ENCODE measurements at regions not wholly inside any gene's neighbourhood (a gene's known extent, or its start where the extent isn't known, plus 50 kb on each side); places are given as distances from the start of the nearest gene placed in this dataset.

GRCh38 chr7:38049679-38050078 is 128.4 kb upstream of the STARD3NL start:
- Histone ChIP-seq H3K79me1 (ENCODE audit: insufficient read depth, low read depth, low read length, poor library complexity, severe bottlenecking) (no peaks in the 10 kb centered on the region), H3K27me3 (ENCODE audit: insufficient read depth, low read length) (no peaks in the 10 kb centered on the region), H3K23me2 (ENCODE audit: insufficient read length, low read depth, low read length, poor library complexity, severe bottlenecking) (no peaks in the 10 kb centered on the region), H3K9me3 (ENCODE audit: control insufficient read depth, low read depth, low read length) (no peaks in the 10 kb centered on the region), H3K23ac (ENCODE audit: insufficient read length, low read depth, low read length) (no peak overlapping the region), H2BK20ac (ENCODE audit: low read depth, low read length, poor library complexity, severe bottlenecking) (no peak overlapping the region), H2BK15ac (ENCODE audit: low read depth, low read length) (no peak overlapping the region), H3K4ac (ENCODE audit: low read depth, low read length) (no peak overlapping the region), H3K56ac (ENCODE audit: insufficient read length, low read depth, low read length) (no peak overlapping the region), H3T11ph (ENCODE audit: low read length) (no peak overlapping the region), H3K14ac (ENCODE audit: insufficient read depth, low read length) (no peak overlapping the region), H4K8ac (replicated peaks; ENCODE audit: insufficient read length, low read depth, low read length) (no peak overlapping the region), H2AFZ (ENCODE audit: low read length) (no peak overlapping the region), H4K91ac (ENCODE audit: insufficient read length, low read depth, low read length) (no peak overlapping the region), H3K4me1 (ENCODE audit: insufficient read depth, low read length) (no peaks in the 10 kb centered on the region), H3K18ac (ENCODE audit: insufficient read length, low read depth, low read length) (no peak overlapping the region), H2BK12ac (ENCODE audit: insufficient read length, low read depth, low read length) (no peak overlapping the region), H4K20me1 (ENCODE audit: control insufficient read depth, insufficient read depth, insufficient read length) (no peaks in the 10 kb centered on the region), H3K9ac (ENCODE audit: extremely low read depth, insufficient read length, low read length) (no peak overlapping the region), H3K27ac (ENCODE audit: insufficient read length, low read depth, low read length) (no peak overlapping the region), H2BK120ac (ENCODE audit: low read depth, low read length, poor library complexity, severe bottlenecking) (no peak overlapping the region), H3K79me2 (ENCODE audit: insufficient read depth, low read length) (no peaks in the 10 kb centered on the region), H2BK5ac (ENCODE audit: insufficient read length, low read length) (no peak overlapping the region), H3K4me2 (ENCODE audit: insufficient read depth, insufficient read length, low read length) (no peak overlapping the region), H2AK5ac (ENCODE audit: insufficient read length, low read length) (no peak overlapping the region), H4K5ac (ENCODE audit: insufficient read length, low read depth, low read length) (no peak overlapping the region)
- H3K4me3 Mint-ChIP-seq: no peak overlapping the region
- TF ChIP-seq CTCF (conservative IDR thresholded peaks at IDR 0.05): no peak
- no peak for DNase-seq
- no peak overlapping the region for H3K27ac Mint-ChIP-seq
- peaks cover 26 to 27% of the 10 kb centered on the region in 2 experiments for H3K9me3 Mint-ChIP-seq
- peaks cover 2% of the 10 kb centered on the region; the same call in 1 of the 2 replicates for H3K27me3 Mint-ChIP-seq (ENCODE audit: low read depth)
- WGBS (ENCODE audit: extremely low coverage, insufficient read length, low lambda C conversion rate): no CpG with 5 or more reads among the region's 19 CpGs
- peaks cover 7 to 24% (median 10%) of the 10 kb centered on the region in 3 experiments for H3K36me3 Mint-ChIP-seq (ENCODE audit: insufficient read depth in 1 of 3, low read depth in 3 of 3)
- H3K4me1 Mint-ChIP-seq: peaks cover under 1 to 5% of the 10 kb centered on the region in 2 experiments; a peak in 3 of 4 replicates
